ENCODE measurements at regions not wholly inside any gene's neighbourhood (a gene's known extent, or its start where the extent isn't known, plus 50 kb on each side); places are given as distances from the start of the nearest gene placed in this dataset.

DNA sequence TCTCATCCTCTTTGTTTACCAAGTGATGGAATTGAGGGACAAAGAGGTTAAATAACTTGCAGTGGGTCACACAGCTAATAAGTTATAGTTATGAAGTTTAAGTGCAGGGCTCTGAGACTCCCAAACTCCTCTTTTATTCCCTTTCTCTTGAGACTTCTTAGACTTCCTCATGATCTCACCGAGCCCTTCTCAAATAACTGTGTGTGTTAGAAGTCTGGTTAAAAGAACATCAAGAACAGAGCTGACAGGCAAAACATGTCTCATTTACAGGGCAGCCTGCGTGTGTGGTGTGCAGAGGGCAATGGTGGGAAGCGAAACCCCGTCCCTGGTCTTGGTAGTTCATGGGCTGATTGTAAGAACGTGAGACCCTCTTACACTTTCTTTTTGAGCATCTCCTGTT, 368.0 kb downstream of the SLC4A3 start:
- TF ChIP-seq, protein P1, sequence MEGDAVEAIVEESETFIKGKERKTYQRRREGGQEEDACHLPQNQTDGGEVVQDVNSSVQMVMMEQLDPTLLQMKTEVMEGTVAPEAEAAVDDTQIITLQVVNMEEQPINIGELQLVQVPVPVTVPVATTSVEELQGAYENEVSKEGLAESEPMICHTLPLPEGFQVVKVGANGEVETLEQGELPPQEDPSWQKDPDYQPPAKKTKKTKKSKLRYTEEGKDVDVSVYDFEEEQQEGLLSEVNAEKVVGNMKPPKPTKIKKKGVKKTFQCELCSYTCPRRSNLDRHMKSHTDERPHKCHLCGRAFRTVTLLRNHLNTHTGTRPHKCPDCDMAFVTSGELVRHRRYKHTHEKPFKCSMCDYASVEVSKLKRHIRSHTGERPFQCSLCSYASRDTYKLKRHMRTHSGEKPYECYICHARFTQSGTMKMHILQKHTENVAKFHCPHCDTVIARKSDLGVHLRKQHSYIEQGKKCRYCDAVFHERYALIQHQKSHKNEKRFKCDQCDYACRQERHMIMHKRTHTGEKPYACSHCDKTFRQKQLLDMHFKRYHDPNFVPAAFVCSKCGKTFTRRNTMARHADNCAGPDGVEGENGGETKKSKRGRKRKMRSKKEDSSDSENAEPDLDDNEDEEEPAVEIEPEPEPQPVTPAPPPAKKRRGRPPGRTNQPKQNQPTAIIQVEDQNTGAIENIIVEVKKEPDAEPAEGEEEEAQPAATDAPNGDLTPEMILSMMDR (IDR thresholded peaks at IDR 0.05) = no peak
- TF ChIP-seq, protein P2, sequence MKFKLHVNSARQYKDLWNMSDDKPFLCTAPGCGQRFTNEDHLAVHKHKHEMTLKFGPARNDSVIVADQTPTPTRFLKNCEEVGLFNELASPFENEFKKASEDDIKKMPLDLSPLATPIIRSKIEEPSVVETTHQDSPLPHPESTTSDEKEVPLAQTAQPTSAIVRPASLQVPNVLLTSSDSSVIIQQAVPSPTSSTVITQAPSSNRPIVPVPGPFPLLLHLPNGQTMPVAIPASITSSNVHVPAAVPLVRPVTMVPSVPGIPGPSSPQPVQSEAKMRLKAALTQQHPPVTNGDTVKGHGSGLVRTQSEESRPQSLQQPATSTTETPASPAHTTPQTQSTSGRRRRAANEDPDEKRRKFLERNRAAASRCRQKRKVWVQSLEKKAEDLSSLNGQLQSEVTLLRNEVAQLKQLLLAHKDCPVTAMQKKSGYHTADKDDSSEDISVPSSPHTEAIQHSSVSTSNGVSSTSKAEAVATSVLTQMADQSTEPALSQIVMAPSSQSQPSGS (CRISPR knock-in tag; IDR thresholded peaks at IDR 0.05; ENCODE audit: borderline replicate concordance, low read depth) = no peak
- TF ChIP-seq, protein P3, sequence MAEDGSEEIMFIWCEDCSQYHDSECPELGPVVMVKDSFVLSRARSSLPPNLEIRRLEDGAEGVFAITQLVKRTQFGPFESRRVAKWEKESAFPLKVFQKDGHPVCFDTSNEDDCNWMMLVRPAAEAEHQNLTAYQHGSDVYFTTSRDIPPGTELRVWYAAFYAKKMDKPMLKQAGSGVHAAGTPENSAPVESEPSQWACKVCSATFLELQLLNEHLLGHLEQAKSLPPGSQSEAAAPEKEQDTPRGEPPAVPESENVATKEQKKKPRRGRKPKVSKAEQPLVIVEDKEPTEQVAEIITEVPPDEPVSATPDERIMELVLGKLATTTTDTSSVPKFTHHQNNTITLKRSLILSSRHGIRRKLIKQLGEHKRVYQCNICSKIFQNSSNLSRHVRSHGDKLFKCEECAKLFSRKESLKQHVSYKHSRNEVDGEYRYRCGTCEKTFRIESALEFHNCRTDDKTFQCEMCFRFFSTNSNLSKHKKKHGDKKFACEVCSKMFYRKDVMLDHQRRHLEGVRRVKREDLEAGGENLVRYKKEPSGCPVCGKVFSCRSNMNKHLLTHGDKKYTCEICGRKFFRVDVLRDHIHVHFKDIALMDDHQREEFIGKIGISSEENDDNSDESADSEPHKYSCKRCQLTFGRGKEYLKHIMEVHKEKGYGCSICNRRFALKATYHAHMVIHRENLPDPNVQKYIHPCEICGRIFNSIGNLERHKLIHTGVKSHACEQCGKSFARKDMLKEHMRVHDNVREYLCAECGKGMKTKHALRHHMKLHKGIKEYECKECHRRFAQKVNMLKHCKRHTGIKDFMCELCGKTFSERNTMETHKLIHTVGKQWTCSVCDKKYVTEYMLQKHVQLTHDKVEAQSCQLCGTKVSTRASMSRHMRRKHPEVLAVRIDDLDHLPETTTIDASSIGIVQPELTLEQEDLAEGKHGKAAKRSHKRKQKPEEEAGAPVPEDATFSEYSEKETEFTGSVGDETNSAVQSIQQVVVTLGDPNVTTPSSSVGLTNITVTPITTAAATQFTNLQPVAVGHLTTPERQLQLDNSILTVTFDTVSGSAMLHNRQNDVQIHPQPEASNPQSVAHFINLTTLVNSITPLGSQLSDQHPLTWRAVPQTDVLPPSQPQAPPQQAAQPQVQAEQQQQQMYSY (CRISPR knock-in tag; IDR thresholded peaks at IDR 0.05) = no peak
- TF ChIP-seq, protein P4, sequence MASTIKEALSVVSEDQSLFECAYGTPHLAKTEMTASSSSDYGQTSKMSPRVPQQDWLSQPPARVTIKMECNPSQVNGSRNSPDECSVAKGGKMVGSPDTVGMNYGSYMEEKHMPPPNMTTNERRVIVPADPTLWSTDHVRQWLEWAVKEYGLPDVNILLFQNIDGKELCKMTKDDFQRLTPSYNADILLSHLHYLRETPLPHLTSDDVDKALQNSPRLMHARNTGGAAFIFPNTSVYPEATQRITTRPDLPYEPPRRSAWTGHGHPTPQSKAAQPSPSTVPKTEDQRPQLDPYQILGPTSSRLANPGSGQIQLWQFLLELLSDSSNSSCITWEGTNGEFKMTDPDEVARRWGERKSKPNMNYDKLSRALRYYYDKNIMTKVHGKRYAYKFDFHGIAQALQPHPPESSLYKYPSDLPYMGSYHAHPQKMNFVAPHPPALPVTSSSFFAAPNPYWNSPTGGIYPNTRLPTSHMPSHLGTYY (CRISPR knock-in tag; IDR thresholded peaks at IDR 0.05) = no peak
- TF ChIP-seq TP53 (CRISPR knock-in tag; IDR thresholded peaks at IDR 0.05) (no peak), CREB1 (CRISPR knock-in tag; IDR thresholded peaks at IDR 0.05) (no peak), ESRRA (CRISPR knock-in tag; IDR thresholded peaks at IDR 0.05; ENCODE audit: borderline replicate concordance) (no peak)

Data from WTC11 (cell line).